HG02973 (cell line): ENCODE measurements at regions not wholly inside any gene's neighbourhood (a gene's known extent, or its start where the extent isn't known, plus 50 kb on each side); places are given as distances from the start of the nearest gene placed in this dataset.

Experiments used
- ATAC-seq: cut with Tn5 transposase; IDR thresholded peaks from one replicate; pipeline ENCODE4 v1.9.1; 2021; ENCODE audit warnings: moderate library complexity; ENCODE audit not compliant: unreplicated experiment

DNA sequence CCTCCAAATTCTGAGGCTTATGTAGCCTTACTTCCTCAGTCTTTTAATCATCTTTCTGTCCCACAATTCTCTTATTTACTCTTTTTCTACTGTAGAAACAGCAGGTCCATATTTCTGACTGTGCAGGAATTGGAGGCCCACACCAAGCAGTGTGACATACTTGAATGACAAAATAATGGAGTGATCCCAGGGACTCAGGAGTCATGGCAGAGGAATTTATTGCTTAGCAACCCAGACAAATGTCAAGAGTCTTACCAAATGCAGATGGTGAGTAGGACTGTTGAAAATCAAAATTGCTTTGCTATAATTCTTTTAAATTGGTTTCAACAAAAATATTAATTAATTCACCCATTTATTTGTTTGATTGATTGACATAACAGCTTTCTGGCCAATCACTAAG is 59.9 kb downstream of the HTR1B start:
- ATAC-seq, result no peak

DNA sequence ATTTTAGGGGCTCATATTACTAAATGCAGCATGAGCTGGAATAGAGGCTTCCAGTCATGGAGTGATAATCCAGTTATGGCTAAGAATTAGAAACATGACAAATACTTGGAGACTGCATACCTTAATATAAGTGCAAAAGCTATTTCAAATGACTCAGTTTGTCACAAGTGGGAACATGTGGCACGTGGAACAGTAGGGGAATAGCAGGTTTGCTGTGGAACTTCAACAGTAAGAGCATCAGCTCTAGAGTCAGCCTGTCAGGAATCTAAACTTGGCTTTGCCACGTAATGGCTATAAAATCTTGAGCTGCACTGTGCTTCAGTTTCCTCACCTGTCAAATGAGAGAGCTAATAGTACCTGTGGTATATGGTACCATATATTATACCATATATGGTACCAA is 62.1 kb downstream of the HTR1B start:
- ATAC-seq, result no peak

DNA sequence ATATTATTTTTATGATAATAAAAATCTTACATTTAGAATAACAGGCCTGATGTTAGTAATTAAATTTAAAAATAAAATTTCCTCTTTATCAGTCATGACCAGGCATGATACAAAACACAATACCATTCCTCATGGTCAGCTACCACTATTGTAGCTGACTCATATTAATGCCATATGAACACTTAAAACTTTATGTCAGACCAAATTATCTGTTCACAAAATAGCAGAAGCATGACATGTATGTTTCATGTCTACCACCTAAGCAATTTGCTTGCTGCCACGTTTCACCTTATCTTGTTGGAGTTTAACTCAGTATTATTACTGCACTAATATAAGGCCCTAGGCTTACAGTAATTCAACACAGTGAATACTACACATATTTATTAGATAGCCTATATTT is 65.7 kb downstream of the HTR1B start:
- ATAC-seq, result no peak

DNA sequence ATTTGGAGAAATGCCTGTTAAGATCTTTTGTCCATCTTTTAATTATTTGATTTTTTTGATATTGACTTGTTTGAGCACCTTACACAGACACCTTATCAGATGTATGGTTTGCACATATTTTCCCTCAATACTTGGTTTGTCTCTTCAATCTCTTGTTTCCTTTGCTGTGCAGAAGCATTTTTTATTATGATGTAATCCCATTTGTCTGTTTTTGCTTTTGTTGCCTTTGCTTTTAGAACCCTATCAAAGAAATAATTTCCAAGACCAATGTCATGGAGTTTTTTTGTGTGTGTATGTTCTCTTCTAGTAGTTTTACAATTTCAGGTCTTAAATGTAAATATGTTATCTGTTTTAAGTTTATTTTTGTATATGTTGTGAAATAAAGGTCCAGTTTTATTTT is 73.9 kb downstream of the HTR1B start:
- ATAC-seq, result no peak

DNA sequence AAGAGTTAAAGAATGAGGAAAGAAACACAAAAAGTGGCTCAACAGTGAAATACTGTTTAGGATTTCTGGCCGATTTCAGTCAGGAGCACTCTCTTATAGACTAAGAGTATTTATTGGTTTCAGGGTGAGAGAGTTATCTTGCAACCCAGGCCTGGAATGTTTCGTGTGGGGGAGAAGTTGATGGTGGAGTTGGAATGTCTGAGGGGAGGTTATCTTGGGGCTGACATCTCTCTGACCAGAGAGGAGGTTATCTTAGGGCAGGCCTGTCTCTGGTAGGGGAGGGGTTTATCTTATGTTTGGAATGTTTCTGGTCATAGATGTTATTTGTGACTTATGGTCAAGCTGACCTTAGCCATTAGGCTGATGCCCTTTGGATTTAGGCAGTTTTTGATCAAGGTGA is 80.3 kb downstream of the HTR1B start:
- ATAC-seq, result no peak

DNA sequence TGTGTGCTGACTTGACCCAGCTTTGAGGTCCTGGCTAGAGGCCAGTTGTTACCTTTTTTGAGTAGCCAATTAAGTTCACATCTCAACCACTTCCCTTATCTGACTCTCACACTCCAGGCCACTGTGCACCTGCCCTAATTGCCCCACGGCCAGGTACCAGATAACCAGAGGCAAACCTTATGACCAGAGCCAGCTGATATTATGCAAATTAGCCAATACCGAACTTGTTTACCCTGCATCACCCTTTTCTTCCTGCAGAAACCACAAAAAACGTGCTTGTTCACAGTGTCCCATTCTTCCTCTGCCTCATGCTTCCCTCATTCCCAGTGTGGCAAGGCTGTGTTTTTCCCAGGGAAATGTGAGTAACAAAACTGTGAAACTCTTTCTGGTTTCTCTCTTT is 89.3 kb downstream of the HTR1B start:
- no peak for ATAC-seq

DNA sequence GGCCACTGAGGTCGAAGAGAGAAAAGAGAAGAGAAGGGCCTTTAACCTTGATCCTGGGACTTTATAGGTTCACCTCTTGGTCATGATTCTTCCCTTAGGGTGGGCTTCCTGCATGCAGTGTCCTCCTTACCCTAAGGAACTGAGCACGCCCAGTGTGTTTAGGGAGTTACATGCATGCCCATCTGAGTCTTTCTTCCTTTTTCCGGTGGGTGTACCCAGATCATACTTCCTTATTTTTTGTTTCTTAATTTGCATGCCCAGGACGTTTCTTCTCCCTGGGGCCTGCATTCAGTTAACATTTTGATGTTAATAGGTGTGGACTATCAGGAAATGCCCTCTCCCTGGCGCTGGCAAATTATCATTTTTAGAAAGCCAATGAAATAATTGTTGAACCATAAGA is 91.5 kb downstream of the HTR1B start:
- no peak for ATAC-seq

DNA sequence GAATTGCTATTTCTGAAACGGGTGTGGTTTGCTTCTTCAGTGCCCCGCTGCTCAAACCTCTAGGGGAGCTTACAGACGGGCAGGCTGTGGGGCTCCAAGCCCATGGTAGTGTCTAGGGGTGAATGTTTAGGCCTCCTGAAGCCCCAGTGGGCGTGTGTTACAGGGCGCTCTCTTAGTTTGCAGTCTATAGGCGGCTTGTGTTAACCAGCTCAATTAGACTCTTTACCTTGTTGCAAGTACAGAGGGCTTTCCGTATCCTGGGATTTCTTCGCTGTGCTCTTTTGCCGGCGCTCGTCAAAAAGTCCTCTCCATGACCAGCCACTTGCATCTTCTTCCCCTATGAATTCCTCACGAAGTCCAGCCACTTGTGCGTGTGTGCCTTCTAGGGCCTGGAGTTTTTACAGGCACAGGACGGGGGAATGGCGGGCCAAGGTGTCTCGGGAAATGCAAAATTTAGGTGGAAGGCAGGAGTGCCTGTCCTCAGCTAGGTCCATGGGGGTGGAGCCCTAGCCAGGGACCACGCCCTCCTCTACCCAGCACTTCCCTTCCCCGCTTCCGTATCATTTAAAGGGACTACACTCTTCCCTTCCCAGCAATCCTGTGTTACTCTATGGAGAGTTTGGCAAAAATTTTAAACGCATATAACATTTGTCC is 94.5 kb downstream of the HTR1B start:
- no peak for ATAC-seq

- ATAC-seq, result no peak
These were observed 96.5 kb downstream of the HTR1B start for GRCh38 chr6:77366798-77367197.

DNA sequence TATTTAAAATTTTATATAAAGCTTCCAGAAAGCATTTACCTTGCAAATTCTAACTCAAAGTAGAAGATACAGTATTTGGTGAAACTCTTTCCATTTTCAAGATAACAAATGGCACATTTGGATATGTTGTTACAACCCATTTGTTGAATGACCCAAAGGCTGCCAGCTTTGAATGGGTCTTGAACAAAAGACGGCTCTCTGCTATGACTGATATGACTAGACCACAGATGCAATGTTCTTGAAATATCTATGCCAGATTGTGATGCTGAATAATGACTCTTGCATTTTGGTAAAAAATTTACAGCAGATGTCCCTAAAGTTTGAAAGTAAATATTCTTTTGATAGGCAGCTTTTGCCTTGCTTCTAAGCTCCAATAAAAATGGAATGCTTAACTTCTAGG is 99.6 kb downstream of the HTR1B start:
- no peak for ATAC-seq

DNA sequence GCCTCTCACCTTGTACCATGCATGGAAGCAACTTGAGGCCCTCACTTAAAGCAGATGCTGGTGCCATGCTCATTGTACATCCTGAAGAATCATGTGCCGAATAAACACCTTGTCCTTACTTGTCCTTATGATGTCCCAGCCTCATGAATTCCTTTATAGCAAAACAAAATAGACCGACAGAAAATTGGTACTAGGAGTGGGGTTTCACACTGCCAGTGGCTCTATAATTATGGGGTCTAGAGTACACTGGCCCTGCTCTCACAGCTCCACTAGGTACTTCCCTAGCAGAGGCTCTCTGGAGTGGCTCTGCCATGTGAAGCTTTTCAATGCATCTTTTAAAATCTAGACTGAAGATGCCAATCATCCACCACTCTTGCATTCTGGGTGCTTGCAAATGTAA is 101.2 kb downstream of the HTR1B start:
- ATAC-seq, result no peak

- ATAC-seq, result no peak
These were observed 102.3 kb downstream of the HTR1B start for GRCh38 chr6:77361018-77361417.

- ATAC-seq, result no peak
These were observed 106.5 kb downstream of the HTR1B start for GRCh38 chr6:77356821-77357220.

DNA sequence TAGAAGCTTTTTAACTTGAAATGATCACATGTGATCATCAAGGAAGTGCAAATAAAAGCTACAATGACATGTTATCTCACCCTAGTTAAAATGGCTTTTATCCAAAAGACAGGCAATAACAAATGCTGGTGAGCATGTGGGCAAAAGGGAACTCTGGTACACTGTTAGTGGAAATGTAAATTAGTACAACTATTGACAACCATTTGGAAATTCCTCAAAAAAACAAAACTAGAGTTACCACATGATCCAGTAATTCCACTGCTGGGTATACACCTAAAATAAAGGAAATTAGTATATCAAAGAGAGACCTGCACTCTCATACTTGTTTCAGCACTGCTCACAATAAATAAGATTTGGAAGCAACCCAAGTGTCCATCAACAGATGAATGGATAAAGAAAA is 108.7 kb downstream of the HTR1B start:
- ATAC-seq, result no peak

DNA sequence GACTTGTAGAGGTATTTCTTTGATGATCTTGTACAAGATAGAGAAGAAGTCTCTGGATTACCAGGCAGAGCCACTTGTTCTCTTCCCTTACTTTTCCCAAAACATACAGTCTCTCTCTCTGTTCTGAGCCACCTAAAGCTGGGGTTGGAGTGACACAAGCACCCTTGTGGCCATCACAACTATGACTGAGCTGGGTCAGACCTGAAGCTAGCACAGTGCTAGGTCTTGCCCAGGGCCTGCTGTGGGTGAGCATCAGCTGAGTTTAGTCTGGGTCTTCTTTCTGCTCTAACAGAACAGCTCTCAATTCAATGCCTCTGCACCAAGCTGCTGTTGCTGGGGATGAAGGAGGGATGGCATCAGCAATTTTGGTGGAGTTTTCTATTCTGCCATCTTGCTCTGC is 110.2 kb downstream of the HTR1B start:
- ATAC-seq, result no peak

- no peak for ATAC-seq
These were observed 122.0 kb downstream of the HTR1B start for GRCh38 chr6:77341058-77341986.

DNA sequence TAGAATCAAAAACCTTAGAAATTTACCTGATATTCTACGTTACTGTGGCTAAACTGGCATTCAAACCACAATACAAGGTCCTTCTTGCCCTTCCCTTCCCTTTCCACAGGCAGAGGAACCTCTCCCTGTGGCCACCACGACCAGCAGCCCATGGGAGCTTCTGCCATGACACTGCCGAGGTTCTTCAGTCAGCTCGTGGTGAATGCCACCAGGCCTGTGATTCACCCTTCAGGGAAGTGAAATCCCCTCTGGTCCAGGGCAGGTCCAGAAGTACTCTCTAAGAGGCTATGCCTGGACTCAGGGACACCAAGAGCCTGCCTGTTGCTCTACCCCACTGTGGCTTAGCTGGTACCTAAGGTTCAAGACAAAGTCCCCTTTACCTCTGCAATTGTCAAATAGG is 123.0 kb downstream of the HTR1B start:
- no peak for ATAC-seq

- no peak for ATAC-seq
These were observed 123.4 kb downstream of the HTR1B start for GRCh38 chr6:77339926-77340325.

GRCh38 chr6:77337392-77337791 is 125.9 kb downstream of the HTR1B start:
- ATAC-seq, result no peak

- no peak for ATAC-seq
These were observed 129.2 kb downstream of the HTR1B start for GRCh38 chr6:77334093-77334492.

DNA sequence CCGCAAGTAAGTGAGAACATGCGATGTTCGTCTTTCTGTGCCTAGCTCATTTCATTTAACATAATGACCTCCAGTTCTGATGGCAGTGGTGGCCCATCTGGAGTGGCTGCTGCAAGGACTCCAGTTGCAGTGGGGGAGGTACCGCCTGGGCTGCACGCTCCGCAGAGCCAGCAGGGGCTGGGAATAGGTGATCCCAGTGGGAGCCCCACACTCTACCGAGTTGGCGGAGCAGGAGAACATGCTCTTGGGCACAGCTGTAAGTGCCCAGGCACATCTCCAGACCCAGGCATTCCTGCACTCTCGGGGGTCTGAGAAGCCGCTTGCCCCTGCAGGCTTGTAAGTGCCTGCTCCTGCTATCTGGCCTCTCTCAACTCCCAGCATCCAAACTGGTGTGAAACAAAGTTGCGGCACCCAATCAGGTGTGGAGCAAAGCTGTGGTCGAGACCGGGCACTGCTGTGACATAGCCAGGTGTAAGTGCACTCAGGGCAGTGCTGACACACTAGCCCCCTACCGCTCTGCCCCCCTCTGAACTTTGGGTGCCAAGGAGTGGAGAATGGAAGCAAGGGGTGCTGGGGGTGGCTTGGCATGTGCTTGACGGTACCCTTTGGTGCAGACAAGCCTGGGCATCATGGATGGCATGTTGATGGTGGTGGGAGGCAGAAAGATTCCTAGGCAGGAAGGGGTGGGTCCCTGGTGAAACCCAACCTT is 130.2 kb downstream of the HTR1B start:
- ATAC-seq, result no peak

- ATAC-seq, result no peak
These were observed 136.6 kb downstream of the HTR1B start for GRCh38 chr6:77326711-77327110.
